ENCODE measurements at regions not wholly inside any gene's neighbourhood (a gene's known extent, or its start where the extent isn't known, plus 50 kb on each side); places are given as distances from the start of the nearest gene placed in this dataset.

DNA sequence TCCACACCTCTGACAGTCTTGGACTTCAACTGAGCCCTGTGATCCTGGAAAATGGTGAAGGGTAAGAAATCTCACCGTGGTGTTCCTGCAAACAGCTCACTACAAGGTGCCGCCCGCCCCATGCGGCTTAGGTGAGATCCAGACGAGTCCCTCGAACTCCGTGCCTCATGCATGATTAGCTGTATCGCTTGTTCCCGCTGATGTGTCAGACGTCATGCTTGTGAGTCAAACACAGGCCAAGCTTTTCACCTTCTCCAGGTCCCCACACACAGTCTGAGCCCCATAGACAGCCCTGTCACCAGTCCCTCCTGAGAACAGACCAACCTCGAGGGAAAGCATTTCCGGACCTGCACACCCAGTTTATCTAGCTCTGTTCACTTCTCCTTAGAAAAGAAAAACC is 740.5 kb downstream of the GALR1 start:
- DNase-seq = no peak

- no peak for DNase-seq
Measured at GRCh38 chr18:77990901-77991300, 741.3 kb downstream of the GALR1 start.

- DNase-seq = no peak
Measured at GRCh38 chr18:77992057-77992456, 742.4 kb downstream of the GALR1 start.

DNA sequence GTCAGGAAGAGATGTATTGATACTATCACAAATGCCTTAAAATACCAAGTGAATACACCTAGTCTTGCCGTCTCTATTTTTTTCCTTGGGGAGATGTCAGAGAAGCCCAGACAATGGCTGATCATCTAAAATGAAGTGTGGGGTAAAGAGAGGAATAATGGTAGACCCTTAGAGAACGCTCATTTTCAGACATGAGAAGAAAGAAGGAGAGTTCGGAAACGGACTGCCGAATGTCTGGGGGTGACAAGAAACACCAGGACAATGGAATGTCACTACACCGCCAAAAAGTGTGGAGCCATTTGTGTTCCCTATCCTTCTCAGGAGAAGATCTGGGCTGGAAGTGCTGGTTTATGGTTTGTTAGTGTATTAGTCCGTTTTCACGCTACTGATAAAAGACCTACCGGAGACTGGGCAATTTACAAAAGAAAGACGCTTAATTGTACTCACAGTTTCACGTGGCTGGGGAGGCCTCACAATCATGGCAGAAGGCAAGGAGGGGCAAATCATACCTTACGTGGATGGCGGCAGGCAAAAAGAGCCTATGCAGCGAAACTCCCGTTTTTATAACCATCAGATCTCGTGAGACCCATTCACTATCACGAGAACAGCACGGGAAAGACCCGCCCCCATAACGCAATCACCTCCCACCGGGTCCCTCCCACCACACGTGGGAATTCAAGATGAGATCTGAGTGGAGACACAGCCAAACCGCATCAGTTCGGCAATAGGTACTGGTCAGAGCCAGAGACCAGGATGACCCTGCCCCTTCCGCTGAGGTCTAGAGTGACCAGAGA is 743.7 kb downstream of the GALR1 start:
- DNase-seq = no peak

DNA sequence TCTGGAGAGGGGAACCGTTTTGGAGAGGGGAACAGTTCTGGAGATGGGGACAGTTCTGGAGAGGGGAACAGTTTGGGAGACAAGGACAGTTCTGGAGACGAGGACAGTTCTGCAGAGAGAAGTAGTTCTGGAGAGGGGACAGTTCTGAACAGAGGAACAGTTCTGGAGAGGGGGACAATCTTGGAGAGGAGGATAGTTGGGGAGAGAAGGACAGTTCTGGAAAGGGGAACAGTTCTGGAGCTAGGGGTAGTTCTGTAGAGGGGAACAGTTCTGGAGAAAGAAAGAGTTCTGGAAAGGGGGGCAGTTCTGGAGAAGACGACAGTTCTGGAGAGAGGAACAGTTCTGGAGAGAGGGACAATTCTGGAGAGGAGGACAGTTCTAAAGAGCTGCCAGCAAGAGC is 745.9 kb downstream of the GALR1 start:
- no peak for DNase-seq

DNA sequence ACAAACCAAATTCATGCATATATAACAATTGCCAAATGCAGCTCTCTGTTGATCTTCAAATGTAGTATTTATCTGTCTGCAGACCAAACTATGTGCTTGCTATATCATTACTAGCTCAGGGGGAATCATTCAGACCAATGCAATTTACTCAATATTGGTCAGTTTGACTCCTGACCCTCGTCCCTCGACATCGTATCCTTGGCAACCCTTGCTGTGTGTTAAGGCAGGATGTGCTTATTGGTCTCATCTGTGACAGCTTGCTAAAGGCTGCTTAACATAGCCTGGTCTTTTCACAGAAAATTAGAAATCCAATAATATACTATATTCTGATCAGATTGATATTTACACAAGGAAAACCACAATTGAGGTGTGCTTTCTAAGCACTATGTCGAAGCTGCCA is 747.1 kb downstream of the GALR1 start:
- DNase-seq = no peak

- DNase-seq = no peak
Measured at GRCh38 chr18:78001811-78002210, 752.2 kb downstream of the GALR1 start.

DNA sequence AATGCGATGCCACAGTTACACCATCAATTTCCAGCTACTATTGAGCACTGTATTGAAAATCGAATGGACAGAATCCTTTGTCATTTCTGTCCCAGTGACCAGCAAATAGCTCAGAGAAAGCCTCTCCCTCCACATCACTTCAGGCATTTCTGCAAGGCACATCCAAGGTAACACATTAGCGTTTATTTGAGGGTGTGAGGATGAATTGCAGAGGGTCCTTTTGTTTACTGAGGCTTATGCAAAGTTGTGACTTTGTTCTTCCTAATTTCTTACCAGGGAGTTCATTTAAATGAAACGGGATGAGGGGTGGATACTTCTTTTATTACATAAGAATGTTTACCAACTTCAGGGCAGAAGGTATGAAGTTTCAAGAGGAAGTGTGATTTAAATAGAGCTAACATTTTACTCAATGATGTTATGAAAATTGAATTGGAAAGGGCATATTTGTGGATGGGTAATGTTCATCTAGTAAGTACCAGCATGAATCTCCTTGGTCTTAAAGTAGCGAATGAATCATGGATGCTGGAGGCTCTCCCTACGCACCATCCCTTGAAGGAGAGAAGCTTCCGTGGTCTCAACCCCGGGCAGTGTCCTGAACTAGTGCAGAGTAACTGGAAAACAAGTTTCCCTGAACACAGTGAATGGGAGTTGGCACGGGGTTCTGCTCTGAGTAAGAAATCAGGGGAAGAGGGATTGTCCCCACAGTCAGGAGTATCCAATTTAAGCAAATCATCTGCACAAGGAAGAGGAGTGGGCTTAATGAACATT is 756.5 kb downstream of the GALR1 start:
- DNase-seq = no peak

DNA sequence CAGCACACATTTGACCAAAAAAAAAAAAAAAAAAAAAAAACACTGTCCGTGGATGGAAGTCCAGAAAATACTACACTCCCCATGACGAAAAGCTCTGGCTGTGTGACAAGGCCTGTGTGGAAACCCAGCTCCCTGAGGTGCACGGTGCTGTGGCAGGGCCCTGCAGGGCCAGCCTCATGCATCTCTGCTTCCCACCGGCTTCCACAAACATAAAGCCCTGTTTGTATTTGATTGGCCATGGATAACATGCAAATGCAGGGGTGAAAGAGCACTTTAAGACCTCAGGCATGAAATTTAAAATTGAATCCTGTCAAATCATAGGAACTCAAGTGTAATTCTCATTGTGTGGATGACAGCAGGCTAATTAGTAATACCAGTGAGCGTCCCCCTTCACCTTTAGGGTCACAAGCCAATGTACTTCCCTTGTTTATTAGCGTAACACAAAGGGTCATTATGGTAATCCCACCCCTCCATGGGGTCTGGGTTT is 757.2 kb downstream of the GALR1 start:
- no peak for DNase-seq

GRCh38 chr18:78010363-78010762 is 760.7 kb downstream of the GALR1 start:
- DNase-seq = no peak

DNA sequence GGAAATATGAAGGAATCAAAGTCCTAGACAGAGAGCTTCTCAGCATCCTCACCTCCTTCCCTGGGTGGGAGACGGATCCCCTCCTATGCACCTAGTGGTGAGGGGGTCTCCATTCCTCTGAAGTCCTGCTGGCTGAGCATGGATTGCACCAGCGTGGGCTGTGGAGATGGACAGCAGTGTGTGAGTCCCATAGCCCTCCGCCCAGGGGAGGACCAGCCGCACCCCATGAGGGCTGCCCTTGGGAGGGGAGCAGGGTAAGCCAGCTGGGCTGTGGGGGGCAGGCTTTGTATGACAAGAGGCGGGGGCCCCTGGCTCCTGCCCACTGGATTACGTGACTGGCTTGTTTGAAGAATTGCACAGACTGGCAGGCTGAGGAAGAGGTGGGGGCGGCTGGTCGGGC is 768.2 kb downstream of the GALR1 start:
- DNase-seq = no peak

DNA sequence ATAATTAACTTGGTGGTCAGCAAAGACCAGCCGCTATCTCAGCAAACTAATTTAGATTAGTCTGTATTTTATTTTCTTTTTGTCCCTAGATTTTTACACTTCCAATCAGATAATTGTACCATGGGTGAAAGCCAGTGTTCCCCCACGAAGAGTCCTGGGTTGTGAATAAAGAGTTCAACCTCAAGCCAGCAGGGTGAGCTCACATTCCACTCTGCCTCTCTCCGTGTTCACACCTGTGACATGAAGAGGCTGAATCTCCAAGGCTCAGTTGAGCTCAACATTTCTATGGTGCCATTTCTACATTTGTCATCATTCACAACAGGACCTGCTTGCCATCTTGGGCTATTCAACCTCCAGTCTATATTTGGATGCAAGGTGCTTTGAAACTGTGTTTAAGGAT is 771.5 kb downstream of the GALR1 start:
- no peak for DNase-seq

GRCh38 chr18:78031589-78031988 is 781.9 kb downstream of the GALR1 start:
- DNase-seq = no peak

DNA sequence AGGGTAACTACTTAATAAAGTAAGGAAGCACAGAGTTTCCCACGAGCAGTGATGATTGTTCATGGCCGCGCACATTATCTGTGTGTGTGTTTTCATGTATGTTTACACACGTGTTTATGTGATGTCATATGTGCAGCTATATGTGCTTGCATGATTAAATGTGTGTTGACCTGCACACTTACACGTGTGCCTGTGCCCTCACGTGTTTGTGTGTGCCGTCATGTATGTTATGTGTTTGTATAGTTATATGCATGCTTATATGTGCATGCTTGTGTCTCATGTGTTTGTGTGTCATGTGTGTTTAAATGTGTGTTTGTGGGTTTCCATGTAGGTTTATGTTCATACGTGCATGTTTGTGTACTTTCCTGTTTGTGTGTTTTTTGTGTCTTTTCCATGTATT is 782.3 kb downstream of the GALR1 start:
- no peak for DNase-seq

DNA sequence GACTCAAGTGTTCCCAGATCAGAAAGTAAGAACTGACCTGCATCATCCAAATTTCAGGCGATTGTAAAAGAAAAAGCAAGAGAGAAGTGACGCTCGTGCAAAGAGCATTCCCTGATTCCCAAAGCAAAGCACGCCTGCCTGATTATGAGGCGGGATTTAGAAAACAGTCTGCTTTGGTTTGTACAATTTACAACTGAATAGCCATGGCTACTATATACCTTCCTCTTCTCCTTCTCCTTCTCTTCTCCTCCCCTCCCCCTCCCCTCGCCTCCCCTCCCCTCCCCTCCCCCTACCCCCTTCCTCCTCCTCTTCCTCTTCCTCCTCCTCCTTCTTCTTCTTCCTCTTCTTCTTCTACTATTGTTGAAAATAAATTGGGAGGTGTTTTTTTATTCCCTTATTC is 782.9 kb downstream of the GALR1 start:
- DNase-seq = no peak

DNA sequence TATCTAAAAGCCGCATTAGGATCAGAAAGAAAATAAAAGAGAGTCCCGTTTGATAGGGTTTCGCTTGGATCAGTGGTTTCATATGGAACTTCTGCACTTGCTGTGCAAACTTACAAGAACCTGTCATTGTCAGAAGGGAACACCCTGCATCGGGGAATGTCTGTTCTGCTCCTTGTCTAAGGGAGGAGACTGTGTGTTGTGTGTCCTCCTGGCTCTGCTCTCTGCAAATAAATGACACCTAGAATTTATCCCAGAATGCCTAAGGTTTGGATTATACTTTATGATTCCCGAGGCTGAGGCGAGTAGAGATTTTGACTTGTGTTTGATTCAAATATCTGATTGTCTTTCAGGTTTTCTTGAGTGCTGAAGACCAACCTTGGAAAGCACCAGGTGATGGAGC is 785.1 kb downstream of the GALR1 start:
- no peak for DNase-seq

- no peak for DNase-seq
Measured at GRCh38 chr18:78041218-78041617, 791.6 kb downstream of the GALR1 start.

GRCh38 chr18:78046631-78047030 is 797.0 kb downstream of the GALR1 start:
- no peak for DNase-seq

DNA sequence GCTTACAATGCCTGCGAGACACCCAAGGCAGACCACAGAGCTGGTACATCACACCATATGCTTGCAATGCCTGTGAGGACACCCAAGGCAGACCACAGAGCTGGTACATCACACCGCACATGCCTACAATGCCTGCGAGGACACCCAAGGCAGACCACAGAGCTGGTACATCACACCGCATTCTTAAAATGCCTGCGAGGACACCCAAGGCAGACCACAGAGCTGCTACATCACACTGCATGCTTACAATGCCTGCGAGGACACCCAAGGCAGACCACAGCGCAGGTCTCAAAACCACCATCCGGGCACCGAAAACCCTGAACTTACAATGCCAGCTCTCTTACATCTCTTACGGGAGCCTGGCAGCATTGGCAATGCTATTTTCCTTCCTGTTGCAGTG is 799.6 kb downstream of the GALR1 start:
- no peak for DNase-seq

DNA sequence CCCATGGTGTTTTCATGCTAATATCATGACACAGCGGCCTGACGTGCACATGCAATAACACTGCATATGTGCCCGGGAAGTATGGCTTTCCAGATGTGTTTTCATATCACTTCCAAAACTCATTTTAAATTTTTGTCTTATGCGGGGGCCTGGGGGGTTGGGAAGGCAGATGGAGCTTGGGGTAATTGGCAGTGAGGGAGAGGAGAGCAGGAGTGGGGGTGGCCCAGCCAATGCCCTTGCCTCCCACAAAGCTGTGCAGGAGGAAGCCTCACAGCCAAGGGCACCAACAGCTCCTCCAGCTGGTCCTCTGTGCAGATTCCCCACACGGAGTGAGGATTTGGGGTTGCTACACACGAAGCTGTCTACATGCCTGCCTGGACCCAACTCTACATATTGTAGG is 805.2 kb downstream of the GALR1 start:
- DNase-seq = no peak

GRCh38 chr18:78056011-78056410 is 806.4 kb downstream of the GALR1 start:
- no peak for DNase-seq

DNA sequence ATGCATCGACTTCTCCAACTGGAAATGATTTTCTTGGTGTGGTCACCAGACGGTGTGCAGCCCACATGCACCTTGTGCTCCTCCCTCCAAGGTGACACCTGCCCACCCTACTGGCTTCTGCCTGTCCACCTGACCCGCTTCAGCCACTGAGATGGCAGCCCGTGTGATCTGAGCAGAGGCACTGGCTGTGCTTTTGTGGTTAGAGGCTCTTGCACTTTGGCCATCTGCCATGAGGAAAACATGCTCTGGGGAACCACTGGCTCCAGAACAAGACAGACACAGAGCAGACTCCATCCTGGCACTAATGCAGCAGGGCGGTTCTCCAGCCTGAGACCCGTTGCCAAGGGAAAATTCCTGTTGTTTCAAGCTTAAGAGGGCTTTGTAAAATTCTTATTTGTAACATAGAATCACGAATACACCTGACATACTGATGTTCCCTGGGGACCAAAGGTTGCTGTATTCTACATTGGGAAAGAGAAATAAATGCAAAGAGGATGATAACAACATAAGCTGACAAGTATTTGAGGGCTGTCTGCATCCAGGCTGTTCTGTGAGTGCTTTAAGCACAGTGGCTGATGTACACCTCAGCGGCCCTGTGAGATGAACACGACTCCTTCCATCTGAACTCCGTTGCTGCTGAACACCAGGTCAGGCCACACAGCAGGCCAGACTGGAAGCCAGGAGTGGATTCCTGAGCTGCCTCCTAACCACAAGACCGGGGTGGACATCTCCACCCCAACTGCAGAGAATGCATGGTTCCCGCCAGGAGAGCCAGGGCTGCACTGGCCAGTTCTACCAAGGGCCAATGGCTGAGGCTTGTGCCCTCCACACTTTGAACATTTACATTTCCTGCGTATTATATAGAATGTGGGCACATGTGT is 820.4 kb downstream of the GALR1 start:
- peak; percentile 66 for DNase-seq

Measured in tongue (tissue), 1 donor.